Esophagus mucosa (tissue), 1 donor: ENCODE measurements at regions not wholly inside any gene's neighbourhood (a gene's known extent, or its start where the extent isn't known, plus 50 kb on each side); places are given as distances from the start of the nearest gene placed in this dataset.

ENCODE experiments used
- ATAC-seq: fragments of 200-7000 bp; cut with Tn5 transposase; one replicate; pipeline ENCODE4 v1.9.1; 2020
- donor health status: DM: yes; HTN: yes; CAD: no.

- no peak for ATAC-seq
Observed at GRCh38 chr13:50697746-50698539, 145.5 kb downstream of the DLEU7 start.

- ATAC-seq: no peak
Observed at GRCh38 chr13:50699874-50700663, 143.4 kb downstream of the DLEU7 start.

GRCh38 chr13:50700664-50701305 is 142.7 kb downstream of the DLEU7 start:
- no peak for ATAC-seq

GRCh38 chr13:50701469-50701868 is 142.0 kb downstream of the DLEU7 start:
- no peak for ATAC-seq

- no peak for ATAC-seq
Observed at GRCh38 chr13:50706505-50706904, 137.0 kb downstream of the DLEU7 start.

GRCh38 chr13:50707628-50708027 is 135.9 kb downstream of the DLEU7 start:
- peak; percentile 39 for ATAC-seq

GRCh38 chr13:50708461-50708860 is 135.0 kb downstream of the DLEU7 start:
- no peak for ATAC-seq

- no peak for ATAC-seq
Observed at GRCh38 chr13:50709058-50709457, 134.4 kb downstream of the DLEU7 start.

- no peak for ATAC-seq
Observed at GRCh38 chr13:50711131-50711815, 132.2 kb downstream of the DLEU7 start.

GRCh38 chr13:50711996-50712395 is 131.5 kb downstream of the DLEU7 start:
- ATAC-seq: no peak

GRCh38 chr13:50712456-50712855 is 131.0 kb downstream of the DLEU7 start:
- no peak for ATAC-seq

- no peak for ATAC-seq
Observed at GRCh38 chr13:50712881-50713280, 130.6 kb downstream of the DLEU7 start.

- peak; percentile 14 for ATAC-seq
Observed at GRCh38 chr13:50713523-50714248, 129.8 kb downstream of the DLEU7 start.

GRCh38 chr13:50714891-50715290 is 128.6 kb downstream of the DLEU7 start:
- ATAC-seq: no peak

- peak; percentile 90 for ATAC-seq
Observed at GRCh38 chr13:50715402-50716146, 127.9 kb downstream of the DLEU7 start.

- peak; percentile 59 for ATAC-seq
Observed at GRCh38 chr13:50720861-50721671, 122.4 kb downstream of the DLEU7 start.

- no peak for ATAC-seq
Observed at GRCh38 chr13:50721672-50721992, 121.9 kb downstream of the DLEU7 start.

- no peak for ATAC-seq
Observed at GRCh38 chr13:50722440-50723125, 120.9 kb downstream of the DLEU7 start.

GRCh38 chr13:50724438-50724837 is 119.1 kb downstream of the DLEU7 start:
- ATAC-seq: no peak

- no peak for ATAC-seq
Observed at GRCh38 chr13:50724913-50725312, 118.6 kb downstream of the DLEU7 start.
